BLaER1 treated with 17β-estradiol and CSF1 and Interleukin-3, amounts not matched to agents 10 nM and 100 nM (cell line): ENCODE measurements at regions not wholly inside any gene's neighbourhood (a gene's known extent, or its start where the extent isn't known, plus 50 kb on each side); places are given as distances from the start of the nearest gene placed in this dataset.

ENCODE experiments used
- H3K27ac ChIP-seq, 11 experiments: shearing (Covaris generic); formaldehyde crosslinking; 2 replicates each; pipeline ENCODE4 v1.8.1; 2022
- H3K27me3 ChIP-seq, 11 experiments: shearing (Covaris generic); formaldehyde crosslinking; 2 replicates each; pipeline ENCODE4 v1.8.1; 2022
- H3K36me3 ChIP-seq, 11 experiments: shearing (Covaris generic); formaldehyde crosslinking; 2 replicates each; pipeline ENCODE4 v1.8.1; 2022
- H3K4me1 ChIP-seq, 10 experiments: shearing (Covaris generic); formaldehyde crosslinking; 2 replicates each; pipeline ENCODE4 v1.8.1; 2022
- H3K4me2 ChIP-seq, 11 experiments: shearing (Covaris generic); formaldehyde crosslinking; 2 replicates each; pipeline ENCODE4 v1.8.1; 2022
- H3K4me3 ChIP-seq, 10 experiments: shearing (Covaris generic); formaldehyde crosslinking; 2 replicates each; pipeline ENCODE4 v1.8.1; 2022
- H3K9ac ChIP-seq, 11 experiments: shearing (Covaris generic); formaldehyde crosslinking; 2 replicates each; pipeline ENCODE4 v1.8.1; 2022
- H3K9me3 ChIP-seq, 11 experiments: shearing (Covaris generic); formaldehyde crosslinking; replicated peaks in 1 of 11; 2 replicates each; pipeline ENCODE4 v1.8.1; 2022
- H4K20me1 ChIP-seq, 11 experiments: shearing (Covaris generic); formaldehyde crosslinking; 2 replicates each; pipeline ENCODE4 v1.8.1; 2022
- Cebpa-rat ChIP-seq, 11 experiments: shearing (Covaris generic); IDR thresholded peaks; 2 replicates each; pipeline ENCODE4 v1.8.1; 2022

DNA sequence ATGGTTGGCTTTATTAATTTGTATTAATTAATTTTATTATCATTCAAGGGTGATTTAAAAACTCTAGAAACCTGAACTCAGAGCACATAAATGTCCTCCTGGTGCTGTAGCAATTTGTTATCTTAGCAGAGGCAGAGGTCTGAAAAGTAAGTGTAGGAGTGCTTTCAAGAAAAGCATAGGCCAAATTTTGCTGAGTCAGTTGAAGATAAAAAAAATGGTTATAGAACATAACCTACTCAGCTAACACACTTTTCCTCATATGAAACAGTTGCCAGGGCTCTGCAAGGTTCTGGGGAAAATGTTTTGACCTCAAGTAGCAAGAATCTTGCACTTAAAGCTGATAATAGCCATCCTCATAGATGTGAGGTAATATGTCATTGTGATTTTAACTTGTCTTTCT is 53.5 kb upstream of the CHODL start:
- TF ChIP-seq Cebpa-rat (IDR thresholded peaks at IDR 0.05): no peak
- H3K4me1 ChIP-seq: no peaks in the 10 kb centered on the region

GRCh38 chr21:18178509-18178908 is 66.1 kb upstream of the CHODL start:
- H3K27me3 ChIP-seq: no peaks in the 10 kb centered on the region
- TF ChIP-seq Cebpa-rat (IDR thresholded peaks at IDR 0.05): no peak
- no peak overlapping the region for H3K27ac ChIP-seq
- H3K4me3 ChIP-seq: no peak overlapping the region
- H4K20me1 ChIP-seq: no peaks in the 10 kb centered on the region
- no peak overlapping the region for H3K9ac ChIP-seq
- H3K4me1 ChIP-seq: 0 out of 20 replicates have a peak, but pooled peaks cover 0 to 5% (median 0%) of the 10 kb centered on the region in 10 experiments
- no peaks in the 10 kb centered on the region for H3K36me3 ChIP-seq
- peak overlapping the region in 1 of 11 experiments; percentile 41; a peak in 1 of 22 replicates for H3K4me2 ChIP-seq
- H3K9me3 ChIP-seq: no peaks in the 10 kb centered on the region

More for the DNA sequence above, 53.5 kb upstream of the CHODL start:
- Histone ChIP-seq H3K4me2 (no peak overlapping the region), H3K4me3 (no peak overlapping the region), H4K20me1 (no peaks in the 10 kb centered on the region), H3K9me3 (no peaks in the 10 kb centered on the region), H3K27me3 (no peaks in the 10 kb centered on the region), H3K9ac (no peak overlapping the region), H3K27ac (no peak overlapping the region), H3K36me3 (no peaks in the 10 kb centered on the region)

DNA sequence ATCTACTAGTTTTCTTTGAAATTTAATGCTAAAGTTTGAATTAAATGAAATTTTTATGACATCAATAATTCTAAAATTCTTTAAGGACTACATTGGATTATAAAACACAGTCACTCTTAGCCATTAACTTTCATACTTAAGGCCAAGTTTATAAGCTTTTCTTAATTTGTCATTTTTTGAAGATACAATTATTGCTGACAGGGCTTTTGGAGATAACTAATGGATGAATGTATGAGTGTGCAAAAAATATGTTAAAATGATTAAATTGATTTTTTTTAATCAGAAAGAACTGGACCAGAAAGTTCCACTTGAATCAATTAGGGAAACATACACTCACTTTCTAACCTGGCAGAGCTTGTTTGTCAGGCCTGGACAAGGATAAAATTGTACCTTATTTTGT is 70.3 kb upstream of the CHODL start:
- Histone ChIP-seq H3K4me1 (0 out of 20 replicates have a peak, but pooled peaks cover 0 to 5% (median 0%) of the 10 kb centered on the region in 10 experiments), H4K20me1 (no peaks in the 10 kb centered on the region), H3K9ac (no peak overlapping the region), H3K4me2 (no peak overlapping the region), H3K27ac (no peak overlapping the region), H3K27me3 (no peaks in the 10 kb centered on the region), H3K9me3 (no peaks in the 10 kb centered on the region), H3K4me3 (no peak overlapping the region), H3K36me3 (no peaks in the 10 kb centered on the region)
- no peak for TF ChIP-seq Cebpa-rat (IDR thresholded peaks at IDR 0.05)

- H3K9me3 ChIP-seq: no peaks in the 10 kb centered on the region
- H3K4me2 ChIP-seq: no peak overlapping the region
- H3K27me3 ChIP-seq: no peaks in the 10 kb centered on the region
- no peak overlapping the region for H3K27ac ChIP-seq
- no peaks in the 10 kb centered on the region for H3K36me3 ChIP-seq
- no peaks in the 10 kb centered on the region for H4K20me1 ChIP-seq
- TF ChIP-seq Cebpa-rat (IDR thresholded peaks at IDR 0.05): no peak
- H3K9ac ChIP-seq: no peak overlapping the region
- H3K4me1 ChIP-seq: no peaks in the 10 kb centered on the region
- H3K4me3 ChIP-seq: no peak overlapping the region
These were observed 73.8 kb upstream of the CHODL start for GRCh38 chr21:18170829-18171228.

DNA sequence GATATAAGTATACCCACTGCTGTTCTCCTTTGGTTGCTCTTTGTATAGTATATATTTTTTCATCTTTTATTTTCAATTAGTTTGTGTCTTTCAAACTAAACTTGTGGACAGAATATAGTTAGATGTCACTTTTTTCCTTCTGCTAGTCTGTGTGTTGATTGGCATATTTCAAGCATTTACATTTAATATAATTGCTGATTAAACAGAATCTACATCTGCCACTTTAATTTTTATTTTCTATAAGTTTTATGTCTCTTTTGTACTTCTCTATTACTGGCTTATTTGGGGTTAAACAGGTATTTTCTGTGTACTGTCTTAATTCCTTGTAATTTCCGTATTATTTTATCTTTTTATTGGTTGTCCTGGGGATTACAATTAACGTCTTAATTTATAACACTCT is 74.4 kb upstream of the CHODL start:
- Histone ChIP-seq H3K9ac (no peak overlapping the region), H3K27me3 (no peaks in the 10 kb centered on the region), H3K4me1 (peaks cover 0 to 3% (median 0%) of the 10 kb centered on the region in 10 experiments; a peak in 2 of 20 replicates), H4K20me1 (no peaks in the 10 kb centered on the region), H3K36me3 (no peaks in the 10 kb centered on the region), H3K27ac (no peak overlapping the region), H3K9me3 (no peaks in the 10 kb centered on the region), H3K4me2 (no peak overlapping the region), H3K4me3 (no peak overlapping the region)
- no peak for TF ChIP-seq Cebpa-rat (IDR thresholded peaks at IDR 0.05)

DNA sequence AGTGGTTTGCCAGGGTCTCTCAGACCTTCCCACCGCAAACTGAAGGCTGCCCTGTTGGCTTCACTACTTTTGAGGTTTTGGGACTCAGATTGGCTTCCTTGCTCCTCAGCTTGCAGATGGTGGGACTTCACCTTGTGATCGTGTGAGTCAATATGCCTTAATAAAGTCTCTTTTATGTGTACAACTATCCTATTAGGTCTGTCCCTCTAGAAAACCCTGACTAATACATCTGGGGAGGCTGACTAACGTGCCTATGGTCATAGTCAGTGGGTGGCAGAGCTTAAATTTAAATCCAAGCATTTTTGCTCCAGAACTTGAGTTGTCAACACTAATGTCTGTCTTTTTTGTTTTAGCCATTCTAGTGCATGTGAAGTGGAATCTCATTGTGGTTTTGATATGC is 76.5 kb upstream of the CHODL start:
- Histone ChIP-seq H3K36me3 (no peaks in the 10 kb centered on the region), H3K9me3 (no peaks in the 10 kb centered on the region)
- TF ChIP-seq Cebpa-rat (IDR thresholded peaks at IDR 0.05): no peak

DNA sequence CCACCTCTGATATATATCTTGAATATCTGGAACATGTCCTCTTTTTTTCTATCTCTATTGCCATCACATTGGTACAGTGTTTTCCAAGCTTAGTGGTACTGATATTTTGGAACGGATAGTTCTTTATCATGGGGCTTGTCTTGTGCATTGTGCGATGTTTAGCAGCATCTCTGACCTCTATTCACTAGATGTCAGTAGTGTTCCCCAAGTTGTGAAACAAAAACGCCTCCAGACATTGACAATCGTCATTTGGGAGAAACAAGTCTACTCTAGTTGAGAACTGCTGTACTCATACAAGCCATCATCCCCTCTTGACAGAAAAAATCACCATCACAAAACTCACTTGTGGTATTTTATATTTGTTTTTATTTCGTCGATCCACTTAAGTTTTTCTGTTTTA is 79.7 kb upstream of the CHODL start:
- peaks cover 0 to 20% (median 9%) of the 10 kb centered on the region in 10 experiments; a peak in 10 of 20 replicates for H3K4me1 ChIP-seq
- H3K4me3 ChIP-seq: no peak overlapping the region
- no peaks in the 10 kb centered on the region for H3K9me3 ChIP-seq
- H3K4me2 ChIP-seq: peak overlapping the region in 6 of 11 experiments; percentile 20 to 59 (median 36); a peak in 9 of 22 replicates
- H3K27me3 ChIP-seq: no peaks in the 10 kb centered on the region
- H3K9ac ChIP-seq: no peak overlapping the region
- no peak for TF ChIP-seq Cebpa-rat (IDR thresholded peaks at IDR 0.05)
- H4K20me1 ChIP-seq: no peaks in the 10 kb centered on the region
- H3K27ac ChIP-seq: peak overlapping the region in 2 of 11 experiments; percentile 25 to 45; a peak in 3 of 22 replicates
- no peaks in the 10 kb centered on the region for H3K36me3 ChIP-seq

More for the DNA sequence above, 76.5 kb upstream of the CHODL start:
- no peaks in the 10 kb centered on the region for H4K20me1 ChIP-seq
- no peak overlapping the region for H3K4me2 ChIP-seq
- no peaks in the 10 kb centered on the region for H3K27me3 ChIP-seq
- H3K27ac ChIP-seq: no peak overlapping the region
- H3K4me3 ChIP-seq: no peak overlapping the region
- H3K9ac ChIP-seq: no peak overlapping the region
- H3K4me1 ChIP-seq: peaks cover 0 to 20% (median 9%) of the 10 kb centered on the region in 10 experiments; a peak in 10 of 20 replicates

DNA sequence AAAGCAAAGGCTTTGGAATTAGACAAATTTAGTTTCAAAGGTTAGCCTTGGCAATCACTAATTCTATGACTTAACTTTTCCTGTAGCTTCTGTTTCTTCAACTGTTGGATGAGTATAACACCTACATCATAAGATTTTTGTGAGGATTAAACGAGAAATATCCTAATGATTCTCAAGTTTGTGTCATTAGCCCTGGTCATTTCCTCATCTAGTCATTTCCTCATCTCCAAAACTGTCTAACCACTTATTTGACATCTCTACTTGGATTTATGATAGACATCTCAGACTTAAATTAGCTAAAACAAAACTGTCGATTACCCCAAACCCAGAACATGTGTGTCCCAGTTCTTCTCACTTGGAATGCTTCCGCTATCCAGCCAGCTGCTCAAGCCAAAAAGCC is 80.2 kb upstream of the CHODL start:
- Histone ChIP-seq H3K4me3 (no peak overlapping the region), H3K4me1 (peaks cover 0 to 20% (median 9%) of the 10 kb centered on the region in 10 experiments; a peak in 10 of 20 replicates), H3K9ac (no peak overlapping the region), H4K20me1 (no peaks in the 10 kb centered on the region), H3K36me3 (no peaks in the 10 kb centered on the region), H3K27ac (peak overlapping the region in 2 of 11 experiments; percentile 25 to 45; a peak in 4 of 22 replicates), H3K9me3 (no peaks in the 10 kb centered on the region), H3K4me2 (peak overlapping the region in 6 of 11 experiments; percentile 20 to 59 (median 36); a peak in 10 of 22 replicates), H3K27me3 (no peaks in the 10 kb centered on the region)
- no peak for TF ChIP-seq Cebpa-rat (IDR thresholded peaks at IDR 0.05)

DNA sequence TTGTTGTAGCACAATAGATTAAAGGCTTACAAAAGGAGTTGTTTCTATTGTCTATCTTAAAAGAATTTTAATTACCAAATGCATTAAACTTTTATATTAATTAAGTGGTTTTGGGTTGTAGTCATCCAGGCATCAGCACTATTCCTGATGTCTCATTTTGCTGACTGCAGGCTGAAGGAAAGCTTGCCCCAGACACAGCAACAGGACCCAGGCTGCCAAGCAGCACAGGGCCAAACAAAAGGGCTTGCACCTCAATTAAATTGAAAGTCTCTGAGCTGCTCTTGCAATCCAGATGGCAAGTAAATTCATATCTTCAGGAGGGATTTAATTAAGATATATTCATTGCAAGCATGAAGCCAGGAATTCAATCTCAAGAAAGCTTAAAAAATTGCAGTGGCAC is 80.7 kb upstream of the CHODL start:
- TF ChIP-seq Cebpa-rat (IDR thresholded peaks at IDR 0.05): no peak

GRCh38 chr21:18161841-18162240 is 82.8 kb upstream of the CHODL start:
- no peaks in the 10 kb centered on the region for H4K20me1 ChIP-seq
- H3K27ac ChIP-seq: no peak overlapping the region
- no peaks in the 10 kb centered on the region for H3K36me3 ChIP-seq
- H3K4me2 ChIP-seq: no peak overlapping the region
- no peaks in the 10 kb centered on the region for H3K9me3 ChIP-seq
- H3K4me1 ChIP-seq: peaks cover 0 to 20% (median 9%) of the 10 kb centered on the region in 10 experiments; a peak in 10 of 20 replicates
- H3K4me3 ChIP-seq: no peak overlapping the region
- no peak overlapping the region for H3K9ac ChIP-seq
- H3K27me3 ChIP-seq: no peaks in the 10 kb centered on the region
- TF ChIP-seq Cebpa-rat (IDR thresholded peaks at IDR 0.05): no peak

More for the DNA sequence above, 80.7 kb upstream of the CHODL start:
- no peak overlapping the region for H3K4me3 ChIP-seq
- no peaks in the 10 kb centered on the region for H3K9me3 ChIP-seq
- H3K9ac ChIP-seq: no peak overlapping the region
- no peaks in the 10 kb centered on the region for H4K20me1 ChIP-seq
- H3K4me1 ChIP-seq: peaks cover 0 to 20% (median 9%) of the 10 kb centered on the region in 10 experiments; a peak in 10 of 20 replicates
- no peaks in the 10 kb centered on the region for H3K27me3 ChIP-seq
- H3K36me3 ChIP-seq: no peaks in the 10 kb centered on the region
- peak overlapping the region in 2 of 11 experiments; percentile 6 to 45; a peak in 4 of 22 replicates for H3K27ac ChIP-seq
- peak overlapping the region in 5 of 11 experiments; percentile 20 to 59 (median 39); a peak in 7 of 22 replicates for H3K4me2 ChIP-seq
